ENCODE measurements at regions not wholly inside any gene's neighbourhood (a gene's known extent, or its start where the extent isn't known, plus 50 kb on each side); places are given as distances from the start of the nearest gene placed in this dataset.

DNA sequence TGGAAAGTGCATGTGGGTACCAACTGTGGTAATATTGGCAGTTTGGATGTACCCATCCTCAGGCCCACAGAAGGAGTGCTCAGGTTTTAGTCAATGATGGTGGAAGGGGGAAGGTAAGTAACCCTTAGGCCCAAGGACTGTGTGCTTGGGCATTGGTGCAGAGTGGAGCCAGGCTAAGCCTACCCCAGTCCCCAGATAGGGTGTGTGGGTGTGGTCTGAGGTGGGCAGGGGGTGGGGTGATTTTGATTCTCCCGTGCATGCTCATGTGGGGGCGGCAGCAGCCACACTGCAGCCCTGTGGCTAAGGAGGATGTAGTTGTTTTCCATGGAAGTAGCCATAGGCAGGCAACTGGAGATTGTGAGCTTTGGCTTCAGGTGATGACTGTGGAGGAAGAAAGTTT lies 2197.3 kb downstream of the PCDH9 start:
- Histone ChIP-seq H3K9me3 (ENCODE audit: control insufficient read depth, low read length) (no peaks in the 10 kb centered on the region), H3K36me3 (ENCODE audit: control insufficient read depth, insufficient read depth, low read length) (no peaks in the 10 kb centered on the region), H3K27ac (no peak overlapping the region), H3K27me3 (ENCODE audit: control insufficient read depth, insufficient read depth, low read length) (no peaks in the 10 kb centered on the region), H3K4me1 (no peaks in the 10 kb centered on the region), H3K4me3 (ENCODE audit: low read depth, low read length) (no peak overlapping the region), H3K9ac (no peak overlapping the region), H3K4me2 (ENCODE audit: low read length) (no peak overlapping the region), H2AFZ (no peak overlapping the region), H3K79me2 (no peaks in the 10 kb centered on the region)
- TF ChIP-seq, protein P1, sequence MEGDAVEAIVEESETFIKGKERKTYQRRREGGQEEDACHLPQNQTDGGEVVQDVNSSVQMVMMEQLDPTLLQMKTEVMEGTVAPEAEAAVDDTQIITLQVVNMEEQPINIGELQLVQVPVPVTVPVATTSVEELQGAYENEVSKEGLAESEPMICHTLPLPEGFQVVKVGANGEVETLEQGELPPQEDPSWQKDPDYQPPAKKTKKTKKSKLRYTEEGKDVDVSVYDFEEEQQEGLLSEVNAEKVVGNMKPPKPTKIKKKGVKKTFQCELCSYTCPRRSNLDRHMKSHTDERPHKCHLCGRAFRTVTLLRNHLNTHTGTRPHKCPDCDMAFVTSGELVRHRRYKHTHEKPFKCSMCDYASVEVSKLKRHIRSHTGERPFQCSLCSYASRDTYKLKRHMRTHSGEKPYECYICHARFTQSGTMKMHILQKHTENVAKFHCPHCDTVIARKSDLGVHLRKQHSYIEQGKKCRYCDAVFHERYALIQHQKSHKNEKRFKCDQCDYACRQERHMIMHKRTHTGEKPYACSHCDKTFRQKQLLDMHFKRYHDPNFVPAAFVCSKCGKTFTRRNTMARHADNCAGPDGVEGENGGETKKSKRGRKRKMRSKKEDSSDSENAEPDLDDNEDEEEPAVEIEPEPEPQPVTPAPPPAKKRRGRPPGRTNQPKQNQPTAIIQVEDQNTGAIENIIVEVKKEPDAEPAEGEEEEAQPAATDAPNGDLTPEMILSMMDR (IDR thresholded peaks at IDR 0.05) = no peak

DNA sequence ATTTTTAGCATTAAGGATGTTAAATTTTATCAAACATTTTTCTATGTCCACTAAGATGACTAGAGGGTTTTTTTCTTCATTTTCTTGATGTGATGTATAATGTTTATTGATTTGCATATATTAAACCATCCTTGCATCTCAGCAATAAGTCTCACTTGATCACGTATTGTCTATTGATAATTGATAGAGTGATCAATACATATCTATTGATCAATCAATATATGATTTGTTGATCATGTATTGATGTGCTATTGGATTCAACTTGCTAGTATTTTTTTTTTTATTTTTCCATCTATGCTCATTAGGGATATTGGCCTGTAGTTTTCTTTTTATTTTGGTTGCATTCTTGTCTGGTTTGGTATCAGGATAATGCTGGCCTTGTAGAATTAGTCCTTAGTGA lies 2202.0 kb downstream of the PCDH9 start:
- Histone ChIP-seq H3K27me3 (ENCODE audit: control insufficient read depth, insufficient read depth, low read length) (no peaks in the 10 kb centered on the region), H3K79me2 (no peaks in the 10 kb centered on the region), H3K27ac (no peak overlapping the region), H3K4me1 (no peaks in the 10 kb centered on the region), H3K4me3 (ENCODE audit: low read depth, low read length) (no peak overlapping the region), H3K9me3 (ENCODE audit: control insufficient read depth, low read length) (no peaks in the 10 kb centered on the region), H3K9ac (no peak overlapping the region), H3K36me3 (ENCODE audit: control insufficient read depth, insufficient read depth, low read length) (no peaks in the 10 kb centered on the region), H2AFZ (no peak overlapping the region), H3K4me2 (ENCODE audit: low read length) (no peak overlapping the region)
- TF ChIP-seq, protein P1 (IDR thresholded peaks at IDR 0.05) = no peak

DNA sequence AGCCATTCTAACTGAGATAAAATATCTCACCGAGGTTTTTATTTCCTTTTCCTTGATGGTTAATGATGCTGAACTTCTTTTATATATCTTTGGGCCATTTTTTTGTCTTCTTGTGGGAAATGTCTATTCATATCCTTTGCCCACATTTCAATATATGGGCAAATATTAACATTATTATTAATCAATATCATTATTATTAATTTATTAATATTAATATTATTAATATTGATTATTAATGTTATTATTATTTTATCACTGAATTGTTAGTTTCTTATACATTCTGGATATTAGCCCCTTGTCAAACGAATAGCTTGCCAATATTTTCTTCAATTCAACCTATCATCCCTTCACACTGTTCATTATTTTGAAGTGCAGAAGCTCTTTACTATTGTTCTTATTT lies 2203.6 kb downstream of the PCDH9 start:
- H3K27ac ChIP-seq = no peak overlapping the region
- H3K9me3 ChIP-seq (ENCODE audit: control insufficient read depth, low read length) = no peaks in the 10 kb centered on the region
- H3K4me3 ChIP-seq (ENCODE audit: low read depth, low read length) = no peak overlapping the region
- H2AFZ ChIP-seq = no peak overlapping the region
- H3K36me3 ChIP-seq (ENCODE audit: control insufficient read depth, insufficient read depth, low read length) = no peaks in the 10 kb centered on the region
- no peaks in the 10 kb centered on the region for H3K4me1 ChIP-seq
- no peaks in the 10 kb centered on the region for H3K27me3 ChIP-seq (ENCODE audit: control insufficient read depth, insufficient read depth, low read length)
- no peak overlapping the region for H3K9ac ChIP-seq
- H3K4me2 ChIP-seq (ENCODE audit: low read length) = no peak overlapping the region
- TF ChIP-seq, protein P1 (IDR thresholded peaks at IDR 0.05) = no peak
- no peaks in the 10 kb centered on the region for H3K79me2 ChIP-seq

DNA sequence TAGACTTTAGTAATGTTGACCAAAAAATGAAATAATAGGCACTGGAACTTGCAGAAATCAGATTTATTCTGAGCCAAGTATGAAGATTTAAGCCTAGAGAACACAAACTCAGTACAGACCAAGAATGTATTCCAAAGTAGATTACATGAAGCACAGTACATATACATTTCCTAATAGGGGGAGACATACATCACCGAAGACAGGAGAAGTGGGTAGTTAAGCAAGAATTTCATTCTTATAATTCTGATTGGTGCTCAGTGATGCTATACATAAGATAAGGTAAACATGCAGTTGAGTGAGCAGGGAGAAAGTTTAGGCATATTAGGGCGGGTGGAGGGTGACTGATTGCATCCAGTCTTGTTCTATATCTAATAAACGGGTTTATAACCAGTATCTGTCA lies 2218.8 kb downstream of the PCDH9 start:
- no peak overlapping the region for H2AFZ ChIP-seq
- H3K9ac ChIP-seq = no peak overlapping the region
- no peaks in the 10 kb centered on the region for H3K9me3 ChIP-seq (ENCODE audit: control insufficient read depth, low read length)
- TF ChIP-seq, protein P1 (IDR thresholded peaks at IDR 0.05) = no peak
- H3K36me3 ChIP-seq (ENCODE audit: control insufficient read depth, insufficient read depth, low read length) = no peaks in the 10 kb centered on the region
- no peak overlapping the region for H3K4me2 ChIP-seq (ENCODE audit: low read length)
- H3K79me2 ChIP-seq = no peaks in the 10 kb centered on the region
- no peak overlapping the region for H3K4me3 ChIP-seq (ENCODE audit: low read depth, low read length)
- no peaks in the 10 kb centered on the region for H3K27me3 ChIP-seq (ENCODE audit: control insufficient read depth, insufficient read depth, low read length)
- no peaks in the 10 kb centered on the region for H3K4me1 ChIP-seq
- no peak overlapping the region for H3K27ac ChIP-seq

DNA sequence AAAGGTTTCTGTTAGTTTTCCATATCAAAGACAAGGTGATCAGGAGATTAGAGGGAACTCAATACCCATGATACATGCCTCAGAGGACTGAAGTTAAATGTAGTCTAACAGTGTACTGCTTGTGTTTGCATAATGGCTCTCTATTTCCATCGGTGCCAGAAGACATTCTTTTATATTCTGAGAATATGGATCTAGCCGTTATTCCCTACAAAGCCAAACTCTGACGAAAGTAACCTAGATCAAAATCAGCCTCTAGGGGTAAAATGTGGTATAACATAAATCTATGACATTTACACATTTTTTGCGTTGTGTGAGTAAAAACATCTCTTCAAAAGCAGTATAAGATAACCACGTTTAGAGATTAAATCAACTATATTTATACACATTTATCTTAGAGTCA lies 2232.7 kb downstream of the PCDH9 start:
- TF ChIP-seq, protein P1 (IDR thresholded peaks at IDR 0.05) = no peak
- H3K9ac ChIP-seq = no peak overlapping the region
- H3K36me3 ChIP-seq (ENCODE audit: control insufficient read depth, insufficient read depth, low read length) = no peaks in the 10 kb centered on the region
- H3K27ac ChIP-seq = no peak overlapping the region
- no peak overlapping the region for H3K4me2 ChIP-seq (ENCODE audit: low read length)
- H3K27me3 ChIP-seq (ENCODE audit: control insufficient read depth, insufficient read depth, low read length) = no peaks in the 10 kb centered on the region
- H3K4me3 ChIP-seq (ENCODE audit: low read depth, low read length) = no peak overlapping the region
- H2AFZ ChIP-seq = no peak overlapping the region
- no peaks in the 10 kb centered on the region for H3K9me3 ChIP-seq (ENCODE audit: control insufficient read depth, low read length)
- no peaks in the 10 kb centered on the region for H3K4me1 ChIP-seq
- H3K79me2 ChIP-seq = no peaks in the 10 kb centered on the region

Measured in parathyroid adenoma (tissue), 2 donors.